H1 (cell line): ENCODE measurements at regions not wholly inside any gene's neighbourhood (a gene's known extent, or its start where the extent isn't known, plus 50 kb on each side); places are given as distances from the start of the nearest gene placed in this dataset.

Experiments
- CTCF ChIA-PET: fragments of 300-600 bp; sonication (Branson Sonifier 250); formaldehyde crosslinking; loops from one replicate; lab custom pipeline; 2021; ENCODE audit not compliant: partially characterized antibody; lab: Charles Lee
- POLR2A ChIA-PET: fragments of 300-600 bp; sonication (Branson Sonifier 250); formaldehyde crosslinking; loops from one replicate; lab custom pipeline; 2021; ENCODE audit warnings: inconsistent platforms; ENCODE audit not compliant: partially characterized antibody; lab: Charles Lee
- DNase-seq, 2 experiments: peaks; one replicate each; pipeline versions ENCODE4 v3.0.0 to v3.0.0-alpha.2; 2010 to 2022; ENCODE audit warnings: low spot score in 2 of 2, low read depth in 1 of 2, mixed read lengths in 1 of 2
- FAIRE-seq: peaks from 2 replicates; lab custom pipeline; 2011; peaks lifted over from hg19 to GRCh38; lab: Jason Lieb, UNC
- H2AFZ ChIP-seq: 2 replicates; pipeline ENCODE4 v1.8.1; 2012; ENCODE audit warnings: low read length, inconsistent platforms
- H2AK5ac ChIP-seq: 2 replicates; pipeline ENCODE4 v1.6.1; 2013; ENCODE audit warnings: low read depth, low read length
- H2BK120ac ChIP-seq: replicated peaks from 2 replicates; pipeline ENCODE3; 2013; ENCODE audit warnings: low read depth, low read length, inconsistent platforms
- H2BK12ac ChIP-seq: 2 replicates; pipeline ENCODE4 v1.6.1; 2013; ENCODE audit warnings: low read depth, low read length
- H2BK15ac ChIP-seq: 2 replicates; pipeline ENCODE4 v1.6.1; 2013; ENCODE audit warnings: low read length
- H2BK20ac ChIP-seq: 2 replicates; pipeline ENCODE4 v1.6.1; 2013; ENCODE audit warnings: low read length
- H2BK5ac ChIP-seq: 2 replicates; pipeline ENCODE4 v1.6.1; 2013; ENCODE audit warnings: low read depth, low read length
- H3K14ac ChIP-seq: 2 replicates; pipeline ENCODE4 v1.6.1; 2013; ENCODE audit warnings: inconsistent platforms; ENCODE audit not compliant: insufficient read length
- H3K18ac ChIP-seq: 2 replicates; pipeline ENCODE4 v1.6.1; 2013; ENCODE audit warnings: low read length; ENCODE audit errors: extremely low read depth
- H3K23ac ChIP-seq: 2 replicates; pipeline ENCODE4 v1.6.1; 2013; ENCODE audit warnings: inconsistent platforms; ENCODE audit not compliant: insufficient read length
- H3K23me2 ChIP-seq: 2 replicates; pipeline ENCODE4 v1.6.1; 2013; ENCODE audit warnings: low read depth, low read length
- H3K27ac ChIP-seq: 2 replicates; pipeline ENCODE4 v1.6.1; 2011; ENCODE audit warnings: low read depth, low read length, inconsistent platforms
- H3K27me3 ChIP-seq, 4 experiments: replicated peaks in 1 of 4; 1 replicate in 1 of 4; 2 replicates in 3 of 4; pipeline versions ENCODE4 v1.6.1 to v1.8.1; 2011 to 2013; ENCODE audit warnings: low read length in 3 of 4, mild to moderate bottlenecking in 3 of 4, inconsistent platforms in 2 of 4, mixed read lengths in 2 of 4, moderate library complexity in 1 of 4; ENCODE audit not compliant: control insufficient read depth in 3 of 4, insufficient read depth in 3 of 4; ENCODE audit errors: extremely low read depth in 1 of 4
- H3K36me3 ChIP-seq, 4 experiments: 2 replicates each; pipeline versions ENCODE4 v1.6.1 to v1.8.1; 2011 to 2013; ENCODE audit warnings: mild to moderate bottlenecking in 4 of 4, low read length in 3 of 4, moderate library complexity in 2 of 4, control low read depth in 1 of 4, inconsistent platforms in 1 of 4; ENCODE audit not compliant: insufficient read depth in 4 of 4, control insufficient read depth in 2 of 4
- H3K4ac ChIP-seq: replicated peaks from 2 replicates; pipeline ENCODE3; 2013; ENCODE audit warnings: low read length, low read depth, mixed read lengths, inconsistent platforms; ENCODE audit not compliant: insufficient read length
- H3K4me1 ChIP-seq, 4 experiments: replicated peaks in 1 of 4; 1 replicate in 1 of 4; 2 replicates in 3 of 4; pipeline versions ENCODE4 v1.6.1 to v1.8.1; 2011 to 2013; ENCODE audit warnings: low read length in 3 of 4, inconsistent platforms in 2 of 4, mixed read lengths in 1 of 4; ENCODE audit not compliant: insufficient read depth in 4 of 4, control insufficient read depth in 3 of 4
- H3K4me2 ChIP-seq, 2 experiments: 2 replicates each; pipeline versions ENCODE4 v1.6.1 to v1.8.1; 2011 to 2013; ENCODE audit warnings: low read depth in 2 of 2, low read length in 2 of 2, control low read depth in 1 of 2, inconsistent platforms in 1 of 2, mild to moderate bottlenecking in 1 of 2; ENCODE audit not compliant: insufficient read depth in 1 of 2
- H3K4me3 ChIP-seq, 4 experiments: fragments of 200-600, 300-600 bp in 1 of 4; sonication (generic), shearing (Covaris generic), sonication (Bioruptor Twin) in 1 of 4; 2 replicates each; pipeline versions ENCODE4 v1.5.1 to v1.8.1; 2011 to 2016; ENCODE audit warnings: low read length in 4 of 4, low read depth in 3 of 4, control low read depth in 2 of 4, inconsistent platforms in 2 of 4, mild to moderate bottlenecking in 2 of 4, mixed read lengths in 1 of 4, moderate library complexity in 1 of 4; ENCODE audit not compliant: insufficient read depth in 2 of 4; ENCODE audit errors: extremely low read depth in 1 of 4
- H3K56ac ChIP-seq: replicated peaks from 2 replicates; pipeline ENCODE3; 2013; ENCODE audit warnings: low read depth, mild to moderate bottlenecking, mixed read lengths, low read length, inconsistent platforms; ENCODE audit not compliant: insufficient read length
- H3K79me1 ChIP-seq: 2 replicates; pipeline ENCODE4 v1.6.1; 2013; ENCODE audit warnings: low read depth, low read length, control low read depth
- H3K79me2 ChIP-seq, 2 experiments: 2 replicates each; pipeline versions ENCODE4 v1.6.1 to v1.8.1; 2012 to 2013; ENCODE audit warnings: low read length in 2 of 2, mild to moderate bottlenecking in 2 of 2, inconsistent platforms in 1 of 2; ENCODE audit not compliant: insufficient read depth in 2 of 2, control insufficient read depth in 1 of 2
- H3K9ac ChIP-seq, 4 experiments: replicated peaks in 1 of 4; 1 replicate in 1 of 4; 2 replicates in 3 of 4; pipeline versions ENCODE4 v1.6.1 to v1.8.1; 2011 to 2013; ENCODE audit warnings: low read depth in 3 of 4, low read length in 3 of 4, control low read depth in 2 of 4, mild to moderate bottlenecking in 2 of 4, moderate library complexity in 2 of 4, inconsistent platforms in 1 of 4; ENCODE audit errors: extremely low read depth in 1 of 4
- H3K9me3 ChIP-seq, 2 experiments: 2 replicates each; pipeline versions ENCODE4 v1.6.1 to v1.8.1; 2012 to 2013; ENCODE audit warnings: mild to moderate bottlenecking in 2 of 2, moderate library complexity in 2 of 2, control low read depth in 1 of 2, inconsistent platforms in 1 of 2, low read depth in 1 of 2, low read length in 1 of 2, mixed read lengths in 1 of 2; ENCODE audit not compliant: insufficient read depth in 2 of 2
- H4K20me1 ChIP-seq, 2 experiments: replicated peaks in 1 of 2; 2 replicates each; pipeline versions ENCODE3 to v1.8.1; 2011 to 2013; ENCODE audit warnings: inconsistent platforms in 2 of 2, low read length in 2 of 2, mild to moderate bottlenecking in 1 of 2; ENCODE audit not compliant: insufficient read depth in 2 of 2, control insufficient read depth in 1 of 2
- H4K5ac ChIP-seq: 2 replicates; pipeline ENCODE4 v1.6.1; 2013; ENCODE audit warnings: low read length, low read depth, mixed read lengths, inconsistent platforms; ENCODE audit not compliant: insufficient read length
- H4K8ac ChIP-seq: 2 replicates; pipeline ENCODE4 v1.8.0; 2013; ENCODE audit warnings: mild to moderate bottlenecking, moderate library complexity, low read length, inconsistent platforms; ENCODE audit not compliant: insufficient read depth; ENCODE audit errors: extremely low read depth
- H4K91ac ChIP-seq: replicated peaks from 2 replicates; pipeline ENCODE3; 2013; ENCODE audit warnings: low read length, mixed read lengths, inconsistent platforms; ENCODE audit not compliant: insufficient read length
- ATF2 ChIP-seq: IDR thresholded peaks from 2 replicates; pipeline ENCODE4 v1.6.1; 2012; ENCODE audit warnings: low read length, inconsistent platforms
- BCL11A ChIP-seq, 2 experiments: IDR thresholded peaks; one replicate each; pipeline ENCODE4 v1.6.1; 2011; ENCODE audit warnings: low read depth in 2 of 2, low read length in 2 of 2, mild to moderate bottlenecking in 2 of 2
- CBX5 ChIP-seq: fragments of 300-800, 300-1000 bp; sonication (generic); IDR thresholded peaks from 2 replicates; pipeline ENCODE4 v1.7.1; 2016; ENCODE audit warnings: antibody characterized with exemption, low read length, low read depth
- EGR1 ChIP-seq: IDR thresholded peaks from 2 replicates; pipeline ENCODE4 v1.6.1; 2011; ENCODE audit warnings: low read depth, low read length, borderline replicate concordance
- EP300 ChIP-seq, 2 experiments: IDR thresholded peaks; 1 replicate in 1 of 2; 2 replicates in 1 of 2; pipeline ENCODE4 v1.6.1; 2011 to 2012; ENCODE audit warnings: low read depth in 2 of 2, low read length in 2 of 2, mild to moderate bottlenecking in 2 of 2, borderline replicate concordance in 1 of 2, inconsistent platforms in 1 of 2, moderate library complexity in 1 of 2
- KDM5A ChIP-seq: fragments of 200-600 bp; IDR thresholded peaks from 2 replicates; pipeline ENCODE4 v1.7.1; 2012; ENCODE audit warnings: mild to moderate bottlenecking, low read length, inconsistent platforms, mixed read lengths
- MAX ChIP-seq: IDR thresholded peaks from 2 replicates; pipeline ENCODE4 v1.6.1; 2012; ENCODE audit warnings: inconsistent platforms
- POLR2AphosphoS5 ChIP-seq: IDR thresholded peaks from 2 replicates; pipeline ENCODE4 v1.6.1; 2011; ENCODE audit warnings: low read depth, low read length
- RAD21 ChIP-seq, 2 experiments: IDR thresholded peaks in 1 of 2; conservative IDR thresholded peaks in 1 of 2; 2 replicates each; pipeline ENCODE4 v1.6.1; 2011; ENCODE audit warnings: low read depth in 2 of 2, low read length in 2 of 2, improper control_type of control experiment in 1 of 2, inconsistent platforms in 1 of 2, mild to moderate bottlenecking in 1 of 2, moderate library complexity in 1 of 2
- SAP30 ChIP-seq: fragments of 300-600 bp; sonication (generic); IDR thresholded peaks from 2 replicates; pipeline ENCODE4 v1.7.1; 2012; ENCODE audit warnings: low read length, moderate library complexity, mild to moderate bottlenecking, inconsistent platforms; ENCODE audit not compliant: insufficient read depth, insufficient replicate concordance
- SP2 ChIP-seq: IDR thresholded peaks from 2 replicates; pipeline ENCODE4 v1.6.1; 2012; ENCODE audit warnings: mild to moderate bottlenecking, low read length, inconsistent platforms
- SRF ChIP-seq: IDR thresholded peaks from 2 replicates; pipeline ENCODE4 v1.6.1; 2011; ENCODE audit warnings: mild to moderate bottlenecking, low read depth, low read length, moderate library complexity
- TAF1 ChIP-seq: IDR thresholded peaks from 2 replicates; pipeline ENCODE4 v1.6.1; 2011; ENCODE audit warnings: mild to moderate bottlenecking, low read depth, low read length
- WGBS, 2 experiments: shearing (Covaris generic) in 1 of 2; methylation state at CpG; one replicate each; pipeline versions ENCODE4 v1.1.6 to v1.1.7; 2013 to 2015; ENCODE audit warnings: low lambda C conversion rate in 2 of 2, mixed read lengths in 2 of 2, inconsistent platforms in 1 of 2, low coverage in 1 of 2, missing lambda C conversion rate in 1 of 2; ENCODE audit not compliant: insufficient replicate concordance in 2 of 2, insufficient coverage in 1 of 2, insufficient read length in 1 of 2; ENCODE audit errors: extremely low coverage in 1 of 2, missing lambda C conversion rate in 1 of 2; 5-methylcytosine and 5-hydroxymethylcytosine counted together

GRCh38 chr3:163491714-163492113 lies 1586.6 kb downstream of the SI start:
- no peak for FAIRE-seq
- H3K27me3 ChIP-seq, result no peaks in the 10 kb centered on the region

More at GRCh38 chr3:163491714-163492113, 1586.6 kb downstream of the SI start:
- Histone ChIP-seq H2AK5ac (no peak overlapping the region), H4K20me1 (no peaks in the 10 kb centered on the region), H3K27ac (no peak overlapping the region), H2BK20ac (no peak overlapping the region), H3K18ac (no peak overlapping the region), H3K23me2 (no peaks in the 10 kb centered on the region), H3K14ac (no peak overlapping the region), H2BK5ac (no peak overlapping the region), H2BK12ac (no peak overlapping the region), H3K9me3 (no peaks in the 10 kb centered on the region), H4K91ac (no peak overlapping the region), H2BK15ac (no peak overlapping the region), H3K79me2 (no peaks in the 10 kb centered on the region), H3K79me1 (no peaks in the 10 kb centered on the region), H3K4me2 (no peak overlapping the region), H3K36me3 (no peaks in the 10 kb centered on the region), H3K23ac (no peak overlapping the region), H3K4ac (no peak overlapping the region), H2AFZ (no peak overlapping the region), H3K4me3 (no peak overlapping the region), H4K8ac (no peak overlapping the region), H2BK120ac (no peak overlapping the region), H3K56ac (no peak overlapping the region), H3K9ac (no peak overlapping the region), H4K5ac (no peak overlapping the region), H3K4me1 (no peaks in the 10 kb centered on the region)
- ChIA-PET CTCF (no interaction called here), POLR2A (no interaction called here)
- WGBS, 2 experiments, result 35% methylated on average over 1 of the region's 1 CpG; no CpG with 5 or more reads in 1 of the 2 experiments
- no peak for TF ChIP-seq SAP30
- no peak for TF ChIP-seq EP300 (IDR thresholded peaks at IDR 0.05; ENCODE audit: borderline replicate concordance in 1 of 2, low read depth in 2 of 2, low read length in 2 of 2)
- no peak for TF ChIP-seq SP2
- no peak for TF ChIP-seq POLR2AphosphoS5
- no peak for TF ChIP-seq BCL11A (IDR thresholded peaks at IDR 0.05; ENCODE audit: low read depth in 2 of 2, low read length in 2 of 2)
- TF ChIP-seq EGR1, result no peak
- no peak for TF ChIP-seq RAD21 (IDR thresholded peaks at IDR 0.05 in 1 of 2, conservative IDR thresholded peaks at IDR 0.05 in 1 of 2; ENCODE audit: low read depth in 2 of 2, low read length in 2 of 2)
- TF ChIP-seq KDM5A, result no peak
- no peak for TF ChIP-seq SRF
- no peak for TF ChIP-seq ATF2
- no peak for TF ChIP-seq CBX5
- TF ChIP-seq MAX, result no peak
- no peak for TF ChIP-seq TAF1
- no peak for DNase-seq
